WTC11 (cell line): ENCODE measurements at regions not wholly inside any gene's neighbourhood (a gene's known extent, or its start where the extent isn't known, plus 50 kb on each side); places are given as distances from the start of the nearest gene placed in this dataset.

ENCODE experiments used
- ATAC-seq: fragments of 200-7000 bp; cut with Tn5 transposase; 2 replicates; pipeline ENCODE4 v1.10.0; 2021; ENCODE audit warnings: mild to moderate bottlenecking, moderate library complexity
- CTCF ChIA-PET: fragments of 300-600 bp; sonication (Branson Sonifier 250); formaldehyde crosslinking; loops from one replicate; lab custom pipeline; 2021; ENCODE audit warnings: antibody characterized with exemption; lab: Charles Lee
- POLR2A ChIA-PET: fragments of 350-600 bp; sonication (Branson Sonifier 250); formaldehyde crosslinking; loops from one replicate; lab custom pipeline; 2021; ENCODE audit warnings: antibody characterized with exemption; lab: Charles Lee
- DNase-seq: peaks from one replicate; pipeline ENCODE4 v3.0.0; 2021; ENCODE audit warnings: low spot score
- H3K27ac Mint-ChIP-seq: 2 replicates; pipeline ENCODE4 v1.8.0; 2021; ENCODE audit warnings: mixed read lengths
- H3K27me3 Mint-ChIP-seq: 2 replicates; pipeline ENCODE4 v1.8.0; 2021; ENCODE audit warnings: low read depth, mild to moderate bottlenecking, moderate library complexity, mixed read lengths
- H3K36me3 Mint-ChIP-seq: 2 replicates; pipeline ENCODE4 v1.8.0; 2021; ENCODE audit warnings: mixed read lengths
- H3K4me1 Mint-ChIP-seq: 2 replicates; pipeline ENCODE4 v1.8.0; 2022; ENCODE audit warnings: mixed read lengths
- H3K4me3 Mint-ChIP-seq: 2 replicates; pipeline ENCODE4 v1.8.0; 2021; ENCODE audit warnings: mild to moderate bottlenecking, moderate library complexity, mixed read lengths
- H3K9me3 Mint-ChIP-seq: 2 replicates; pipeline ENCODE4 v1.8.0; 2021; ENCODE audit warnings: mixed read lengths
- AFF4 ChIP-seq: sonication (generic); formaldehyde crosslinking; IDR thresholded peaks from 2 replicates; pipeline ENCODE4 v1.8.1; 2023; ENCODE audit warnings: mild to moderate bottlenecking, missing genetic modification reagents, borderline replicate concordance
- ARID4B ChIP-seq: sonication (generic); formaldehyde crosslinking; IDR thresholded peaks from 2 replicates; pipeline ENCODE4 v1.8.0; 2023; ENCODE audit warnings: missing genetic modification reagents, mild to moderate bottlenecking, borderline replicate concordance
- E2F5 ChIP-seq: sonication (generic); formaldehyde crosslinking; IDR thresholded peaks from 2 replicates; pipeline ENCODE4 v1.8.1; 2022; ENCODE audit warnings: mild to moderate bottlenecking, moderate library complexity, missing genetic modification reagents
- ESRRA ChIP-seq: sonication (generic); formaldehyde crosslinking; IDR thresholded peaks from 2 replicates; pipeline ENCODE4 v1.8.1; 2022; ENCODE audit warnings: mild to moderate bottlenecking, missing genetic modification reagents, borderline replicate concordance
- GABPB1 ChIP-seq: sonication (generic); formaldehyde crosslinking; IDR thresholded peaks from 2 replicates; pipeline ENCODE4 v1.8.1; 2023; ENCODE audit warnings: mild to moderate bottlenecking, missing genetic modification reagents
- GRHL2 ChIP-seq: fragments of 250-450 bp; sonication (Bioruptor Pico); IDR thresholded peaks from 2 replicates; pipeline ENCODE4 v1.8.0; 2022; ENCODE audit warnings: mild to moderate bottlenecking, moderate library complexity; ENCODE audit not compliant: insufficient replicate concordance, severe bottlenecking
- JAZF1 ChIP-seq: fragments of 250-450 bp; sonication (Bioruptor Pico); IDR thresholded peaks from 2 replicates; pipeline ENCODE4 v1.9.0; 2021; ENCODE audit warnings: moderate library complexity, mild to moderate bottlenecking, inconsistent platforms
- JUN ChIP-seq: sonication (generic); formaldehyde crosslinking; IDR thresholded peaks from 2 replicates; pipeline ENCODE4 v1.8.0; 2023; ENCODE audit warnings: mild to moderate bottlenecking, missing genetic modification reagents
- NFATC4 ChIP-seq: fragments of 250-450 bp; sonication (Bioruptor Pico); IDR thresholded peaks from 2 replicates; pipeline ENCODE4 v1.9.0; 2021; ENCODE audit warnings: mild to moderate bottlenecking
- NFE2L1 ChIP-seq: sonication (generic); formaldehyde crosslinking; IDR thresholded peaks from 2 replicates; pipeline ENCODE4 v1.8.1; 2023; ENCODE audit warnings: missing genetic modification reagents
- NR3C1 ChIP-seq: sonication (generic); formaldehyde crosslinking; conservative IDR thresholded peaks from 2 replicates; pipeline ENCODE4 v1.8.1; 2023; ENCODE audit warnings: low read depth, mild to moderate bottlenecking, missing genetic modification reagents
- SMAD4 ChIP-seq: sonication (generic); formaldehyde crosslinking; IDR thresholded peaks from 2 replicates; pipeline ENCODE4 v1.8.0; 2022; ENCODE audit warnings: mild to moderate bottlenecking, missing genetic modification reagents
- SP1 ChIP-seq: sonication (generic); formaldehyde crosslinking; conservative IDR thresholded peaks from 2 replicates; pipeline ENCODE4 v1.8.1; 2022; ENCODE audit warnings: missing genetic modification reagents
- ZNF232 ChIP-seq: sonication (generic); formaldehyde crosslinking; IDR thresholded peaks from 2 replicates; pipeline ENCODE4 v1.8.0; 2022; ENCODE audit warnings: mild to moderate bottlenecking, missing genetic modification reagents
- ZNF263 ChIP-seq: sonication (generic); formaldehyde crosslinking; IDR thresholded peaks from 2 replicates; pipeline ENCODE4 v1.8.1; 2022; ENCODE audit warnings: low read depth, mild to moderate bottlenecking, moderate library complexity, missing genetic modification reagents
- TF ChIP-seq, protein P1 (sequence below): fragments of 250-450 bp; sonication (Bioruptor Pico); IDR thresholded peaks from 2 replicates; pipeline ENCODE4 v1.9.0; 2021; ENCODE audit warnings: mild to moderate bottlenecking
- TF ChIP-seq, protein P2 (sequence below): sonication (generic); formaldehyde crosslinking; conservative IDR thresholded peaks from 2 replicates; pipeline ENCODE4 v1.8.1; 2023; ENCODE audit warnings: mild to moderate bottlenecking, low read depth, missing genetic modification reagents, moderate library complexity
- TF ChIP-seq, protein P3 (sequence below): sonication (generic); formaldehyde crosslinking; IDR thresholded peaks from 2 replicates; pipeline ENCODE4 v1.8.1; 2023; ENCODE audit warnings: mild to moderate bottlenecking, missing genetic modification reagents, moderate library complexity
- TF ChIP-seq, protein P4 (sequence below): sonication (generic); formaldehyde crosslinking; IDR thresholded peaks from 2 replicates; pipeline ENCODE4 v1.8.0; 2022; ENCODE audit warnings: mild to moderate bottlenecking, missing genetic modification reagents

DNA sequence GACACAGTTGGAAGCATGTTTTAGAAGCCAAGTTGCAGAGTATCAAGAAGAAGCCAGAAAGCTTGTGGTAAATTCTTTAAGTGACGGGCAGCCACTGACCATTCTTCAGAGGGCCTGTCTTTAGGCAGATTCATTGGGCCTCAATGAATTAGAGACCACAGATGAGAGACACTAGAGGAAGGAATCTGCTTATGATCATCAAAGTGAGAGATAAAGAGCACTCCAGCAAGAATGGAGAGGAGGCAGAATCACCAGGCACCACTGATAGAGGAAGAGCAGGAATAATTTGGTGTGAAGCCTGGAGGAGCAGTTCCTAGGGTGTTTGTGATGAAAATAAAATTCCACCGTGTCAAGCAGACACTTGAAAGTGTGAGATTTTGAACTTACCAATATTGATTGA, 365.9 kb upstream of the SLC30A5 start:
- ChIA-PET CTCF (no interaction called here), POLR2A (no interaction called here)
- Mint-ChIP-seq H3K4me3 (no peak overlapping the region), H3K9me3 (0 out of 2 replicates have a peak, but pooled peaks cover 4% of the 10 kb centered on the region), H3K4me1 (peaks cover 12% of the 10 kb centered on the region), H3K36me3 (no peaks in the 10 kb centered on the region), H3K27me3 (no peaks in the 10 kb centered on the region; the same call in 1 of the 2 replicates), H3K27ac (no peak overlapping the region)
- no peak for DNase-seq
- ATAC-seq = no peak
- no peak for TF ChIP-seq SMAD4 (CRISPR knock-in tag)
- TF ChIP-seq E2F5 (CRISPR knock-in tag) = no peak
- TF ChIP-seq, protein P1, sequence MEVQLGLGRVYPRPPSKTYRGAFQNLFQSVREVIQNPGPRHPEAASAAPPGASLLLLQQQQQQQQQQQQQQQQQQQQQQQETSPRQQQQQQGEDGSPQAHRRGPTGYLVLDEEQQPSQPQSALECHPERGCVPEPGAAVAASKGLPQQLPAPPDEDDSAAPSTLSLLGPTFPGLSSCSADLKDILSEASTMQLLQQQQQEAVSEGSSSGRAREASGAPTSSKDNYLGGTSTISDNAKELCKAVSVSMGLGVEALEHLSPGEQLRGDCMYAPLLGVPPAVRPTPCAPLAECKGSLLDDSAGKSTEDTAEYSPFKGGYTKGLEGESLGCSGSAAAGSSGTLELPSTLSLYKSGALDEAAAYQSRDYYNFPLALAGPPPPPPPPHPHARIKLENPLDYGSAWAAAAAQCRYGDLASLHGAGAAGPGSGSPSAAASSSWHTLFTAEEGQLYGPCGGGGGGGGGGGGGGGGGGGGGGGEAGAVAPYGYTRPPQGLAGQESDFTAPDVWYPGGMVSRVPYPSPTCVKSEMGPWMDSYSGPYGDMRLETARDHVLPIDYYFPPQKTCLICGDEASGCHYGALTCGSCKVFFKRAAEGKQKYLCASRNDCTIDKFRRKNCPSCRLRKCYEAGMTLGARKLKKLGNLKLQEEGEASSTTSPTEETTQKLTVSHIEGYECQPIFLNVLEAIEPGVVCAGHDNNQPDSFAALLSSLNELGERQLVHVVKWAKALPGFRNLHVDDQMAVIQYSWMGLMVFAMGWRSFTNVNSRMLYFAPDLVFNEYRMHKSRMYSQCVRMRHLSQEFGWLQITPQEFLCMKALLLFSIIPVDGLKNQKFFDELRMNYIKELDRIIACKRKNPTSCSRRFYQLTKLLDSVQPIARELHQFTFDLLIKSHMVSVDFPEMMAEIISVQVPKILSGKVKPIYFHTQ = no peak
- TF ChIP-seq, protein P2, sequence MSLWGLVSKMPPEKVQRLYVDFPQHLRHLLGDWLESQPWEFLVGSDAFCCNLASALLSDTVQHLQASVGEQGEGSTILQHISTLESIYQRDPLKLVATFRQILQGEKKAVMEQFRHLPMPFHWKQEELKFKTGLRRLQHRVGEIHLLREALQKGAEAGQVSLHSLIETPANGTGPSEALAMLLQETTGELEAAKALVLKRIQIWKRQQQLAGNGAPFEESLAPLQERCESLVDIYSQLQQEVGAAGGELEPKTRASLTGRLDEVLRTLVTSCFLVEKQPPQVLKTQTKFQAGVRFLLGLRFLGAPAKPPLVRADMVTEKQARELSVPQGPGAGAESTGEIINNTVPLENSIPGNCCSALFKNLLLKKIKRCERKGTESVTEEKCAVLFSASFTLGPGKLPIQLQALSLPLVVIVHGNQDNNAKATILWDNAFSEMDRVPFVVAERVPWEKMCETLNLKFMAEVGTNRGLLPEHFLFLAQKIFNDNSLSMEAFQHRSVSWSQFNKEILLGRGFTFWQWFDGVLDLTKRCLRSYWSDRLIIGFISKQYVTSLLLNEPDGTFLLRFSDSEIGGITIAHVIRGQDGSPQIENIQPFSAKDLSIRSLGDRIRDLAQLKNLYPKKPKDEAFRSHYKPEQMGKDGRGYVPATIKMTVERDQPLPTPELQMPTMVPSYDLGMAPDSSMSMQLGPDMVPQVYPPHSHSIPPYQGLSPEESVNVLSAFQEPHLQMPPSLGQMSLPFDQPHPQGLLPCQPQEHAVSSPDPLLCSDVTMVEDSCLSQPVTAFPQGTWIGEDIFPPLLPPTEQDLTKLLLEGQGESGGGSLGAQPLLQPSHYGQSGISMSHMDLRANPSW (CRISPR knock-in tag) = no peak
- TF ChIP-seq ZNF263 (CRISPR knock-in tag) = no peak
- TF ChIP-seq ZNF232 (CRISPR knock-in tag) = no peak
- TF ChIP-seq JAZF1 = no peak
- no peak for TF ChIP-seq ESRRA (CRISPR knock-in tag)
- TF ChIP-seq, protein P3, sequence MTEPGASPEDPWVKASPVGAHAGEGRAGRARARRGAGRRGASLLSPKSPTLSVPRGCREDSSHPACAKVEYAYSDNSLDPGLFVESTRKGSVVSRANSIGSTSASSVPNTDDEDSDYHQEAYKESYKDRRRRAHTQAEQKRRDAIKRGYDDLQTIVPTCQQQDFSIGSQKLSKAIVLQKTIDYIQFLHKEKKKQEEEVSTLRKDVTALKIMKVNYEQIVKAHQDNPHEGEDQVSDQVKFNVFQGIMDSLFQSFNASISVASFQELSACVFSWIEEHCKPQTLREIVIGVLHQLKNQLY (CRISPR knock-in tag) = no peak
- TF ChIP-seq, protein P4, sequence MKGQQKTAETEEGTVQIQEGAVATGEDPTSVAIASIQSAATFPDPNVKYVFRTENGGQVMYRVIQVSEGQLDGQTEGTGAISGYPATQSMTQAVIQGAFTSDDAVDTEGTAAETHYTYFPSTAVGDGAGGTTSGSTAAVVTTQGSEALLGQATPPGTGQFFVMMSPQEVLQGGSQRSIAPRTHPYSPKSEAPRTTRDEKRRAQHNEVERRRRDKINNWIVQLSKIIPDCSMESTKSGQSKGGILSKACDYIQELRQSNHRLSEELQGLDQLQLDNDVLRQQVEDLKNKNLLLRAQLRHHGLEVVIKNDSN (CRISPR knock-in tag) = no peak
- TF ChIP-seq NFATC4 (CRISPR knock-in tag) = no peak

DNA sequence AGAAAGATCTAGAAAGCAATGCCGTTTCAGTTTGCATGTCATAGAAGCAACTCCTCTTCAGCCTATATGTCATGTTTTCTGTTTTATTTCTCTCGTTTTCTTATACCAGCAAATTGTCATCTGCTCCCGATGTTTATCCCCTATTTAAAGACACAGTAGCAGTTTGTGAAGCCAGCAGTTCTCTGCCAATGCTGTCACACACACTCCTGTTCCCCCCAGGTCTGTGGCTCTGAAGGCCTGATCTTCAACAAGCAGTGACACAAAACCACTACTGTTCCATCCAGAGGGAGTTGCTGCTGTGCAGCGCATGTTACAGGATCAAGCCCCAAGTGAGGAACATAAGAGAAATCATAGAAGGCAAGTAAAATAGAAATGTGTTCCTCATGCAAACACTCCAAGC, 364.1 kb upstream of the SLC30A5 start:
- ATAC-seq = no peak
- no peaks in the 10 kb centered on the region for H3K36me3 Mint-ChIP-seq
- no peaks in the 10 kb centered on the region for H3K9me3 Mint-ChIP-seq
- H3K27ac Mint-ChIP-seq = no peak overlapping the region
- H3K4me3 Mint-ChIP-seq = no peak overlapping the region
- ChIA-PET CTCF (no interaction called here), POLR2A (no interaction called here)
- H3K27me3 Mint-ChIP-seq = no peaks in the 10 kb centered on the region
- DNase-seq = no peak
- H3K4me1 Mint-ChIP-seq = peaks cover 12% of the 10 kb centered on the region
- TF ChIP-seq SP1 (CRISPR knock-in tag) = no peak
- TF ChIP-seq ARID4B (CRISPR knock-in tag) = no peak
- no peak for TF ChIP-seq NFE2L1 (CRISPR knock-in tag)
- no peak for TF ChIP-seq NR3C1 (CRISPR knock-in tag)
- TF ChIP-seq GABPB1 (CRISPR knock-in tag) = no peak
- TF ChIP-seq, protein P3 (CRISPR knock-in tag) = no peak
- no peak for TF ChIP-seq GRHL2 (CRISPR knock-in tag)
- TF ChIP-seq AFF4 (CRISPR knock-in tag) = no peak
- TF ChIP-seq JUN (CRISPR knock-in tag) = no peak
